ENCODE measurements at regions not wholly inside any gene's neighbourhood (a gene's known extent, or its start where the extent isn't known, plus 50 kb on each side); places are given as distances from the start of the nearest gene placed in this dataset.
A peak's percentile ranks its signal among the peaks of the same experiment; 100 is the strongest.
"Not testable (repeated sequence)": the region's sequence is repeated elsewhere in the genome, so short reads cannot be mapped to it uniquely, and the experiment has no call there.

GRCh38 chr7:79749856-79750255 lies 296.4 kb upstream of the MAGI2 start:
- H3K9me3 ChIP-seq (replicated peaks; ENCODE audit: insufficient read depth, low read length) = no peaks in the 10 kb centered on the region
- 0 out of 2 replicates have a peak, but pooled peaks cover 3% of the 10 kb centered on the region for H3F3A ChIP-seq (ENCODE audit: insufficient read depth, low read length)
- no peak for TF ChIP-seq EZH2 (optimal IDR thresholded peaks at IDR 0.05; ENCODE audit: low read depth, low read length)
- no peak for TF ChIP-seq EZH2phosphoT487 (IDR thresholded peaks at IDR 0.05; ENCODE audit: low read length)
- TF ChIP-seq, protein P1, sequence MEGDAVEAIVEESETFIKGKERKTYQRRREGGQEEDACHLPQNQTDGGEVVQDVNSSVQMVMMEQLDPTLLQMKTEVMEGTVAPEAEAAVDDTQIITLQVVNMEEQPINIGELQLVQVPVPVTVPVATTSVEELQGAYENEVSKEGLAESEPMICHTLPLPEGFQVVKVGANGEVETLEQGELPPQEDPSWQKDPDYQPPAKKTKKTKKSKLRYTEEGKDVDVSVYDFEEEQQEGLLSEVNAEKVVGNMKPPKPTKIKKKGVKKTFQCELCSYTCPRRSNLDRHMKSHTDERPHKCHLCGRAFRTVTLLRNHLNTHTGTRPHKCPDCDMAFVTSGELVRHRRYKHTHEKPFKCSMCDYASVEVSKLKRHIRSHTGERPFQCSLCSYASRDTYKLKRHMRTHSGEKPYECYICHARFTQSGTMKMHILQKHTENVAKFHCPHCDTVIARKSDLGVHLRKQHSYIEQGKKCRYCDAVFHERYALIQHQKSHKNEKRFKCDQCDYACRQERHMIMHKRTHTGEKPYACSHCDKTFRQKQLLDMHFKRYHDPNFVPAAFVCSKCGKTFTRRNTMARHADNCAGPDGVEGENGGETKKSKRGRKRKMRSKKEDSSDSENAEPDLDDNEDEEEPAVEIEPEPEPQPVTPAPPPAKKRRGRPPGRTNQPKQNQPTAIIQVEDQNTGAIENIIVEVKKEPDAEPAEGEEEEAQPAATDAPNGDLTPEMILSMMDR (IDR thresholded peaks at IDR 0.05; ENCODE audit: low read length) = no peak
- H3K9me2 ChIP-seq (replicated peaks; ENCODE audit: insufficient read depth, low read length) = no peaks in the 10 kb centered on the region
- H3K9ac ChIP-seq (ENCODE audit: low read length) = no peak overlapping the region
- peak overlapping the region; percentile 10; the same call in 1 of the 2 replicates for H3K4me2 ChIP-seq (ENCODE audit: low read depth, low read length)
- H3K27me3 ChIP-seq (replicated peaks; ENCODE audit: insufficient read depth, low read length) = no peaks in the 10 kb centered on the region
- H3K27ac ChIP-seq (ENCODE audit: low read length) = no peak overlapping the region
- no peaks in the 10 kb centered on the region for H3K36me3 ChIP-seq (replicated peaks; ENCODE audit: insufficient read depth, low read length)
- H4K20me1 ChIP-seq (ENCODE audit: insufficient read depth, low read length) = no peaks in the 10 kb centered on the region
- DNase-seq = peak; percentile 64
- no peaks in the 10 kb centered on the region for H3K4me1 ChIP-seq (ENCODE audit: low read length)
- no peak overlapping the region for H3K4me3 ChIP-seq (ENCODE audit: low read length)
- no peak overlapping the region for H2AFZ ChIP-seq (ENCODE audit: low read length)
- H3K79me2 ChIP-seq (ENCODE audit: low read length) = no peaks in the 10 kb centered on the region

GRCh38 chr7:79741684-79742083 lies 288.2 kb upstream of the MAGI2 start:
- Histone ChIP-seq H3K9ac (ENCODE audit: low read length) (no peak overlapping the region), H3K4me2 (ENCODE audit: low read depth, low read length) (no peak overlapping the region), H3K36me3 (replicated peaks; ENCODE audit: insufficient read depth, low read length) (no peaks in the 10 kb centered on the region), H3K27me3 (replicated peaks; ENCODE audit: insufficient read depth, low read length) (no peaks in the 10 kb centered on the region), H3K9me3 (replicated peaks; ENCODE audit: insufficient read depth, low read length) (no peaks in the 10 kb centered on the region), H3K9me2 (replicated peaks; ENCODE audit: insufficient read depth, low read length) (no peaks in the 10 kb centered on the region), H3K79me2 (ENCODE audit: low read length) (no peaks in the 10 kb centered on the region), H4K20me1 (ENCODE audit: insufficient read depth, low read length) (no peaks in the 10 kb centered on the region), H3F3A (ENCODE audit: insufficient read depth, low read length) (no peaks in the 10 kb centered on the region), H2AFZ (ENCODE audit: low read length) (no peak overlapping the region), H3K4me3 (ENCODE audit: low read length) (no peak overlapping the region), H3K4me1 (ENCODE audit: low read length) (no peaks in the 10 kb centered on the region), H3K27ac (ENCODE audit: low read length) (no peak overlapping the region)
- TF ChIP-seq, protein P1 (IDR thresholded peaks at IDR 0.05; ENCODE audit: low read length) = peak; percentile 34
- TF ChIP-seq EZH2 (optimal IDR thresholded peaks at IDR 0.05; ENCODE audit: low read depth, low read length) (no peak), EZH2phosphoT487 (IDR thresholded peaks at IDR 0.05; ENCODE audit: low read length) (no peak)
- DNase-seq = no peak

DNA sequence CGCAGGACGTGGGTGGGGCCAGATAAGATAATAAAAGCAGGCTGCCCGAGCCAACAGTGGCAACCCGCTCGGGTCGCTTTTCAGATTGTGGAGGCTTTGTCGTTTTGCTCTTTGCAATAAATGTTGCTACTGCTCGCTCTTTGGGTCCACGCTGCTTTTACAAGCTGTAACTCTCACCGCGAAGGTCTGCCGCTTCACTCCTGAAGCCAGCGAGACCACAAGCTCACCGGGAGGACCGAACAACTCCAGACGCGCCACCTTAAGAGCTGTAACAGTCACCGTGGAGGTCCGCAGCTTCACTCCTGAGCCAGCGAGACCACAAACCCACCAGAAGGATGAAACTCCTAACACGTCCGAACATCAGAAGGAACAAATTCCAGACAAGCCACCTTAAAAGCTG lies 286.6 kb upstream of the MAGI2 start:
- Histone ChIP-seq H3F3A (ENCODE audit: insufficient read depth, low read length) (no peaks in the 10 kb centered on the region), H3K27ac (ENCODE audit: low read length) (no peak overlapping the region), H3K79me2 (ENCODE audit: low read length) (no peaks in the 10 kb centered on the region), H3K4me1 (ENCODE audit: low read length) (no peaks in the 10 kb centered on the region), H3K27me3 (replicated peaks; ENCODE audit: insufficient read depth, low read length) (no peaks in the 10 kb centered on the region), H3K9ac (ENCODE audit: low read length) (no peak overlapping the region), H3K4me3 (ENCODE audit: low read length) (no peak overlapping the region), H3K9me2 (replicated peaks; ENCODE audit: insufficient read depth, low read length) (no peaks in the 10 kb centered on the region), H4K20me1 (ENCODE audit: insufficient read depth, low read length) (no peaks in the 10 kb centered on the region), H2AFZ (ENCODE audit: low read length) (no peak overlapping the region), H3K36me3 (replicated peaks; ENCODE audit: insufficient read depth, low read length) (no peaks in the 10 kb centered on the region), H3K4me2 (ENCODE audit: low read depth, low read length) (no peak overlapping the region), H3K9me3 (replicated peaks; ENCODE audit: insufficient read depth, low read length) (no peaks in the 10 kb centered on the region)
- TF ChIP-seq EZH2 (optimal IDR thresholded peaks at IDR 0.05; ENCODE audit: low read depth, low read length) (no peak), EZH2phosphoT487 (IDR thresholded peaks at IDR 0.05; ENCODE audit: low read length) (no peak)
- TF ChIP-seq, protein P1 (IDR thresholded peaks at IDR 0.05; ENCODE audit: low read length) = no peak
- DNase-seq = no peak

- H3K4me2 ChIP-seq (ENCODE audit: low read depth, low read length); H3K4me1 ChIP-seq (ENCODE audit: low read length); H3K9me2 ChIP-seq (replicated peaks; ENCODE audit: insufficient read depth, low read length); H2AFZ ChIP-seq (ENCODE audit: low read length); H3K36me3 ChIP-seq (replicated peaks; ENCODE audit: insufficient read depth, low read length); H3K27me3 ChIP-seq (replicated peaks; ENCODE audit: insufficient read depth, low read length); H3K27ac ChIP-seq (ENCODE audit: low read length); H3F3A ChIP-seq (ENCODE audit: insufficient read depth, low read length); H3K9me3 ChIP-seq (replicated peaks; ENCODE audit: insufficient read depth, low read length); H3K79me2 ChIP-seq (ENCODE audit: low read length); H3K4me3 ChIP-seq (ENCODE audit: low read length); H3K9ac ChIP-seq (ENCODE audit: low read length); DNase-seq; H4K20me1 ChIP-seq (ENCODE audit: insufficient read depth, low read length): not testable (repeated sequence)
Measured at GRCh38 chr7:79739036-79739709, 285.7 kb upstream of the MAGI2 start.
